Transverse colon (tissue), 4 donors: ENCODE measurements at regions not wholly inside any gene's neighbourhood (a gene's known extent, or its start where the extent isn't known, plus 50 kb on each side); places are given as distances from the start of the nearest gene placed in this dataset.
A peak's percentile ranks its signal among the peaks of the same experiment; 100 is the strongest.
"Not testable (repeated sequence)": the region's sequence is repeated elsewhere in the genome, so short reads cannot be mapped to it uniquely, and the experiment has no call there.

Source experiments
- DNase-seq: peaks from one replicate; pipeline ENCODE4 v3.0.0-alpha.2; 2019
- H3K27ac ChIP-seq, 4 donors: fragments of 200-600 bp; sonication (generic); 2 replicates each; pipeline ENCODE4 v1.5.1; 2016 to 2018; ENCODE audit warnings: inconsistent platforms in 4 of 4
- H3K27me3 ChIP-seq: fragments of 200-600 bp; sonication (generic); 2 replicates; pipeline ENCODE4 v1.5.1; 2017; ENCODE audit warnings: inconsistent platforms
- H3K36me3 ChIP-seq, 4 donors: fragments of 200-600 bp; sonication (generic); 2 replicates each; pipeline ENCODE4 v1.5.1; 2017 to 2019; ENCODE audit warnings: inconsistent platforms in 4 of 4
- H3K4me1 ChIP-seq, 4 donors: fragments of 200-600 bp; sonication (generic); 2 replicates each; pipeline ENCODE4 v1.5.1; 2017 to 2020; ENCODE audit warnings: inconsistent platforms in 4 of 4
- H3K4me3 ChIP-seq, 4 donors: fragments of 200-600 bp; sonication (generic); 1 replicate in 1 of 4; 2 replicates in 3 of 4; pipeline versions ENCODE4 v1.5.1 to v1.6.1; 2017 to 2019; ENCODE audit warnings: inconsistent platforms in 4 of 4
- H3K9me3 ChIP-seq, 2 donors: fragments of 200-600 bp; sonication (generic); 2 replicates each; pipeline ENCODE4 v1.5.1; 2017 to 2019; ENCODE audit warnings: inconsistent platforms in 2 of 2
- CTCF ChIP-seq, 5 experiments: fragments of 200-600 bp in 3 of 5; fragments of 450-650 bp in 2 of 5; sonication (generic) in 3 of 5; IDR thresholded peaks; 1 replicate in 2 of 5; 2 replicates in 3 of 5; pipeline ENCODE4 v1.5.1; 2016 to 2017; ENCODE audit warnings: antibody characterized with exemption in 5 of 5, inconsistent platforms in 3 of 5, mild to moderate bottlenecking in 2 of 5, moderate library complexity in 1 of 5
- EP300 ChIP-seq: sonication (generic); formaldehyde crosslinking; IDR thresholded peaks from one replicate; pipeline ENCODE4 v1.6.1; 2017; ENCODE audit warnings: antibody characterized with exemption, low read depth
- POLR2A ChIP-seq: fragments of 450-650 bp; IDR thresholded peaks from one replicate; pipeline ENCODE4 v1.6.1; 2016; ENCODE audit warnings: antibody characterized with exemption, mild to moderate bottlenecking, moderate library complexity
- POLR2AphosphoS5 ChIP-seq, 3 donors: sonication (generic); formaldehyde crosslinking; IDR thresholded peaks; one replicate each; pipeline ENCODE4 v1.6.1; 2016; ENCODE audit warnings: antibody characterized with exemption in 3 of 3
- WGBS, 2 donors: methylation state at CpG; one replicate each; pipeline ENCODE4 v1.1.5; 2018; ENCODE audit warnings: low coverage in 1 of 2; 5-methylcytosine and 5-hydroxymethylcytosine counted together
- in situ Hi-C, 4 donors: fragments of 200-750 bp; cut with MboI; loops; one replicate each; pipeline versions ENCODE4 v1.15.0 to v1.15.1; 2017; ENCODE audit warnings: low sequenced_read_pairs in 3 of 4, low pct_ligation_motif_present in 1 of 4, low pct_unique_long_range_greater_than_20kb in 1 of 4
- intact Hi-C: fragments of 100-400 bp; cut with DNase I; formaldehyde crosslinking; loops from one replicate; pipeline ENCODE4 v1.15.1; 2023; ENCODE audit warnings: low total_unique reads

- Histone ChIP-seq H3K36me3 (no peaks in the 10 kb centered on the region), H3K27me3 (no peaks in the 10 kb centered on the region), H3K9me3 (no peaks in the 10 kb centered on the region), H3K4me3 (no peak overlapping the region), H3K4me1 (no peaks in the 10 kb centered on the region), H3K27ac (peak overlapping the region in 1 of 4 donors; percentile 37)
- no peak for DNase-seq
- intact Hi-C loops: no loop called here
- in situ Hi-C loops: no loop called here
- no peak for TF ChIP-seq CTCF (IDR thresholded peaks at IDR 0.05)
- no peak for TF ChIP-seq POLR2AphosphoS5 (IDR thresholded peaks at IDR 0.05)
- TF ChIP-seq EP300: no peak
- no peak for TF ChIP-seq POLR2A
- WGBS, 2 donors: 12 to 18% methylated on average over 6 of the region's 6 CpGs
Observed at GRCh38 chr4:108433832-108434231, 186.5 kb upstream of the RPL34 start.

- H3K27me3 ChIP-seq, DNase-seq, H3K36me3 ChIP-seq, H3K9me3 ChIP-seq, H3K4me1 ChIP-seq, in situ Hi-C loops, H3K27ac ChIP-seq, H3K4me3 ChIP-seq, intact Hi-C loops: not testable (repeated sequence)
- WGBS, 2 donors: 83% methylated on average over 1 of the region's 1 CpG; no CpG with 5 or more reads in 1 of the 2 donors
Observed at GRCh38 chr4:108433394-108433793, 187.0 kb upstream of the RPL34 start.

GRCh38 chr4:108432418-108432817, 188.0 kb upstream of the RPL34 start:
- Histone ChIP-seq H3K27ac (no peak overlapping the region), H3K4me1 (no peaks in the 10 kb centered on the region), H3K36me3 (no peaks in the 10 kb centered on the region), H3K9me3 (no peaks in the 10 kb centered on the region), H3K27me3 (no peaks in the 10 kb centered on the region), H3K4me3 (no peak overlapping the region)
- TF ChIP-seq POLR2AphosphoS5 (IDR thresholded peaks at IDR 0.05) (no peak), POLR2A (no peak), CTCF (IDR thresholded peaks at IDR 0.05) (no peak), EP300 (no peak)
- DNase-seq: no peak
- WGBS, 2 donors: 87% methylated on average over 3 of the region's 3 CpGs; no CpG with 5 or more reads in 1 of the 2 donors
- in situ Hi-C loops: no loop called here
- intact Hi-C loops: no loop called here

GRCh38 chr4:108431986-108432385, 188.4 kb upstream of the RPL34 start:
- no peak overlapping the region for H3K4me3 ChIP-seq
- no peaks in the 10 kb centered on the region for H3K27me3 ChIP-seq
- intact Hi-C loops (no loop called here), in situ Hi-C loops (no loop called here)
- DNase-seq: no peak
- 75 to 85% methylated on average over 1 of the region's 1 CpG for WGBS, 2 donors
- no peaks in the 10 kb centered on the region for H3K36me3 ChIP-seq
- no peak overlapping the region for H3K27ac ChIP-seq
- no peaks in the 10 kb centered on the region for H3K9me3 ChIP-seq
- H3K4me1 ChIP-seq: no peaks in the 10 kb centered on the region
- TF ChIP-seq CTCF (IDR thresholded peaks at IDR 0.05): no peak
- no peak for TF ChIP-seq EP300
- TF ChIP-seq POLR2AphosphoS5 (IDR thresholded peaks at IDR 0.05): no peak
- TF ChIP-seq POLR2A: no peak

- in situ Hi-C loops: no loop called here
- no peaks in the 10 kb centered on the region for H3K4me1 ChIP-seq
- H3K4me3 ChIP-seq: no peak overlapping the region
- DNase-seq: no peak
- no peaks in the 10 kb centered on the region for H3K9me3 ChIP-seq
- no peak overlapping the region for H3K27ac ChIP-seq
- TF ChIP-seq EP300: no peak
- no peak for TF ChIP-seq CTCF (IDR thresholded peaks at IDR 0.05)
- TF ChIP-seq POLR2AphosphoS5 (IDR thresholded peaks at IDR 0.05): no peak
- no peak for TF ChIP-seq POLR2A
- H3K27me3 ChIP-seq: no peaks in the 10 kb centered on the region
- no peaks in the 10 kb centered on the region for H3K36me3 ChIP-seq
- WGBS, 2 donors: 86 to 93% methylated on average over 3 of the region's 3 CpGs
- intact Hi-C loops: no loop called here
Observed at GRCh38 chr4:108430921-108431320, 189.5 kb upstream of the RPL34 start.
